ENCODE measurements at regions not wholly inside any gene's neighbourhood (a gene's known extent, or its start where the extent isn't known, plus 50 kb on each side); places are given as distances from the start of the nearest gene placed in this dataset.

GRCh38 chr2:239778042-239778851, 246.9 kb downstream of the NDUFA10 start:
- no peak for DNase-seq (ENCODE audit: low read depth)

DNA sequence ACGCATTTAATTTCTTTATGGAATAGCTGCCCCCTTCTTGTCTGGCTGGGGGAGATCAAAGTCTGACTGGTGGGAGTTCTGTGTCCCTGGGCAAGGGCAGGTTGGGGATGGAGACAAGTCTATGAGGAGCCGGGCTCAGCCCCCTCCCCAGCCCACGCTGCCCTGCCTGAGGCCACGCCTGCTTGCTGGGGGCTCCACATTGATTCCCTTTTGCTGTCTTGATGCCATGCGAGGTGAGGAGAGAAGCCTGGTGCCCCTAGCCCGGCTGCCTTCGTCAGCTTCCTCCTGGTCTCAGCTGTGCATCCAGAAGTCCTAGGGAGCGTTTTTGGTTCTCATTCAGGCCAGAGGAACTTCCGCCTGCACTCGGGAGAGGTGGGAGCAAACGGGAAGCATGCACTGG, 247.9 kb downstream of the NDUFA10 start:
- no peak for DNase-seq (ENCODE audit: low read depth)

DNA sequence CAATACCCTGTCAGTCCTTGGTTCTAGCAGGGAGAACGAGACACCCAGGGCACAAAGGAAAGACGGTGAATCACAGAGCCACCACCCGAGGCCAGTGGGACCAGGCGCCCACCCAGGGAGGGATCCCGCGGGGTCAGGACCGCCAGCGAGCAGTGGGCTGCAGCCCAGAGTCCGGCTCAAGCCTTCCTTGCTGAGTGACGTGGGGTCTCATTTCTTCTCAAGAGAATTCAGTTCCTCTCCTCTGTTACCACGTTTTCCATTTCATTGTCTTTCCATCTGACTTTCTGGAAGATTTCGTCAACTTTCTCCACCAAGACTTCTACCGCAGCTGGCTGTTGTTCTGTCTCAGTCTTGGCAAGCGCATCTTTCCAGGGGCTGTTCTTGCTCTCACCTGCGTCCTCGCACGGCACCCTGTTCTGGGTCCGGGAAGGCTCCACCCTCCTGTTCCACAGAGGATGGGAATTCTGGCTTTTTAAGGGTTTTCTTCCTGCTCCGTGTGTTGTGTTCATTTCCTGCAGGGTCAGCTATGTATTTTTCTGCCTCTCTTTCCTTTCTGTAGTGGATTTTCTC, 248.6 kb downstream of the NDUFA10 start:
- DNase-seq (ENCODE audit: low read depth) = no peak

DNA sequence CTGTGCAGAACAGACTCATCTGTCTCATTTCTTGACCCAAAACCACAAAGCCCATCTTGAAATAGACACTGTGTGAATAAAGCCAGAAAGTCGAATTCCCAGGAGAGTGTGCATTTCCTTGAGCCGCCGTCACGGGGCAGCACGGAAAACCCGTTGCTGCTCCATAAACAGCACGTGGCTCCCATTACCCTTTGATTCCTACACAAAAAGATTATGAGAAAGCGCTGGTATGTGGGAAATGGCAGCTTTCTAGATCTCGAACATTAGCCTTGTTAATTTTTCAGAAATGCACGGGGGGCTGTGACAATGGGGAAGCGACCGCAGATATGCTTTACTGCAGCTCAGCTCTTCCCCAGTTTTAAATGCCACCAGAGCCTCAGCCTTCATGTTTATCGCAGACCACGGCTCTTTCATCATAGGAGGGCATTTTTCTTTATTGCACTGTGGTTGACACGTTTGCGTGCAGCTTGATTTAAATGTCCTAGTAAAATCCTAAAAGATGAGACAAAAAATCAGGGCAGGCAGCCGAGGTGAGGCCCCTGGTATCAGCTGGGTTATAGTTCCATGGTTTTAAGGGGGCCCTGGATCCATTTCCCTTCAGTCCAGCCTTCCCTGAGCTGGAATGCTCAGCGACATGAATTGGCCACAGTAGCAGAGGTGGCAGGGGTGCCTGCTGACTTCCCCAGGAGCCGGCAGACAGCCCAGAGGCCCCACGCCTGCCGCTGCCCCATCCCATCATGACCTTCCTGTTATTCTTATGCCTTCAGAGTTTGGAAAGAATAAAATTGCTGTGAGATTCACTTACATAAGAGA, 249.3 kb downstream of the NDUFA10 start:
- DNase-seq (ENCODE audit: low read depth) = no peak

- DNase-seq (ENCODE audit: low read depth) = no peak
Observed at GRCh38 chr2:239774933-239775622, 250.1 kb downstream of the NDUFA10 start.

GRCh38 chr2:239774142-239774462, 251.0 kb downstream of the NDUFA10 start:
- no peak for DNase-seq (ENCODE audit: low read depth)

DNA sequence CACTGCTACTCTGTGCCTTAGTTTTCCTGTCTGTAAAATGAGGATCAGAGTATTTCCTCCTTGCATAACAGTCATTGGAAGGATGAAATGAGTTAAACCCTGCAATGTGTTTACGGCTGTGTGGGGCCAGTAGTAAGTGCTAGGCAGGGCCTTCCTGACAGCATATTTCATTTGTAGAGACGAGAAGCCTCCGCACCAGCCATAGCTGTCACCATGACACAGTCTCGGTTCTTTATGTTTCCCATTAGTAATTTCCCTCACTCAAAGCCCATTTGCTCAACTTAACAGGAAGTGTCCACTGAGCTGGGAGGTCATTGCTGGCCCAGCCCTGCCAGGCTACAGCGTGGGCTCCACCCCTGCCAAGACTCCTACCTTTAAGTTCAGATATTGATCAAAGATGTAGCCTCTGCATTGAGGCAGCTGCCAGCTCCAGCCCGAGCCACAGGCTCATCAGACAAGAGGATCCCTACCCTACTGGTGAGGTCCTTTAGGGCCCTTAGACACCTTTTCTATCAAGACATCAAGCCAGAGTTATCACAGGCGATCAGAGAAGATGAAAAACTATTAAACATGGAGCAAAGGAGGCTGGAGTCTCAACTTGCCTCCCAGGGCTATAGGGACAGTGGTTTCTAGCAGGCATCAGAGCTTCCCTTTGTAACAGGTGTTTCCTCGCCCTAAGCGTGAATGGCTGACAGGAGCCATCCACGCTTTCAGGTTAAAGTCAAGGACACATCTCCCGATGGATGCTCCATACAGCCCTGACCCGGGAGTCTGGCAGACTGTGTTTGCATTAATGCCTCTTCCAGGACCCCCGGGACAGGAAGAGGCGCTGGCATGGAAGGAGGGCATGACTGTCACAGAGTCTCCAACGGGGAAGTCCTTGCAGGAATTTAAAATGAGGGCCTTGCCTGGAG, 251.7 kb downstream of the NDUFA10 start:
- no peak for DNase-seq (ENCODE audit: low read depth)

DNA sequence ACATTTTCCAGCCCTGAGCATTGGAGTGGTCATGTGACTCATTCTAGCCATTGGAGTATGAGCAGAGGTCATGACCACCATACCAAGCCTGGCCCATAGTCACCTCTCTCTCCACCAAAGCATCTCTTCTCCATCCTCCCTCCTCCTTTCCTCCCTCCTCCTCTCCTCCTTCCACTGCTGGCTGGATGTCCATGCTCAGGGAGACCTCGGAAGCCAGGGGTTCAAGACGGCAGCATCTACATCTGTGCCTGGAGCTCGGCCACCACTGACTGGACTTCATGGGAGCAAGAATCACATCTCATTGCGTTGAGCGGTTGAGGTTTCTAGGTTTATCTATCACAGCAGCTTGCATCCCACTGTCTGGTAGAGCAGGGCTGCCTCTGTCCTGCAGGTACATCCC, 252.4 kb downstream of the NDUFA10 start:
- no peak for DNase-seq (ENCODE audit: low read depth)

DNA sequence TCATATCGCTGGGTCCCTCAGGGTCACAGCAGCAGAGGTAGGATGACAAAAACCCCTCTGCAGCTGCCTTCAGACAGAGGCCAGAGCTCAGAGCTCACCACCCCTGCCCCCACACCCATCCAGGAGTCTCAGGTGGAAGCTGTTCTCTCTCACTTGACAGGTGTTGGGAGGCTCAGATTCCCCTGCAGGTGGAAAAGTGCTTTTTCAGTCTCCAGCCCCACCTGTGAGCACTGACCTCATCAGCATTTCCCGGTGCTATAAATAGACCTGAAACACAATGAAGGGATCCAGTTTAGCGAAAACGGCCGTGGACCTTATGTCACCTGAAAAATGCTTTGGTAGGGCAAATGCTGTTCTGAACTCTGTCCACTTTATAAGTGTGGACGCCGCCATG, 254.9 kb downstream of the NDUFA10 start:
- DNase-seq (ENCODE audit: low read depth) = no peak

- no peak for DNase-seq (ENCODE audit: low read depth)
Observed at GRCh38 chr2:239769554-239770245, 255.4 kb downstream of the NDUFA10 start.

DNA sequence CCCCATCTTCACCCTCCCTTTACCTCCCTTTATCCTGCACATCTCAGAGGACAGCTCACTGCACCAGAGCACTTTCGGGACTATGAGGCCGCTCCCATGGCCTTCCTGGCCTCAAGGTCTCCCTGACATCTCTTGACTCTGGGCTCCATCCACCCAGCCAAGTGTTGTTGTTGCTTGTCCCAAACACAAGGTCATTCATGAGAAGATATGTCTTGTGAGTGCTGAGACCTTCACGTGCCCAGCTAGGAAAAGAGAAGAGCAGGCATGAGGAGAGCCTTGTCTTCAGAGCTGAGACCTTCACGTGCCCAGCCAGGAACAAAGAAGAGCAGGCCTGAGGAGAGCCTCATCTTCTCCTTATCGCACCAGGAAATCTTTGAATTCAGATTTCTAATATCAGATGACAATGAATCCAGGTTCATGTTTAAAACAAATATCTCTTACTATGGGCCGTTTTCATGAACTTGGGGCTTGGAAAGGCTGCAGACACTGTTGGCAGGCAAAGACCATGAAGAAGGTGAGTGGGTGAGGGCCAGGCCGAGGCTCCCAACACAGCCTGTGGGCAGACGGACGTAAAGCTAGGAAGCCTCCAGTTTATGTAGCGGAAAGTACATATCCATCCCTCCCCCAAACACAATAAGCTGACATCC, 256.1 kb downstream of the NDUFA10 start:
- no peak for DNase-seq (ENCODE audit: low read depth)

DNA sequence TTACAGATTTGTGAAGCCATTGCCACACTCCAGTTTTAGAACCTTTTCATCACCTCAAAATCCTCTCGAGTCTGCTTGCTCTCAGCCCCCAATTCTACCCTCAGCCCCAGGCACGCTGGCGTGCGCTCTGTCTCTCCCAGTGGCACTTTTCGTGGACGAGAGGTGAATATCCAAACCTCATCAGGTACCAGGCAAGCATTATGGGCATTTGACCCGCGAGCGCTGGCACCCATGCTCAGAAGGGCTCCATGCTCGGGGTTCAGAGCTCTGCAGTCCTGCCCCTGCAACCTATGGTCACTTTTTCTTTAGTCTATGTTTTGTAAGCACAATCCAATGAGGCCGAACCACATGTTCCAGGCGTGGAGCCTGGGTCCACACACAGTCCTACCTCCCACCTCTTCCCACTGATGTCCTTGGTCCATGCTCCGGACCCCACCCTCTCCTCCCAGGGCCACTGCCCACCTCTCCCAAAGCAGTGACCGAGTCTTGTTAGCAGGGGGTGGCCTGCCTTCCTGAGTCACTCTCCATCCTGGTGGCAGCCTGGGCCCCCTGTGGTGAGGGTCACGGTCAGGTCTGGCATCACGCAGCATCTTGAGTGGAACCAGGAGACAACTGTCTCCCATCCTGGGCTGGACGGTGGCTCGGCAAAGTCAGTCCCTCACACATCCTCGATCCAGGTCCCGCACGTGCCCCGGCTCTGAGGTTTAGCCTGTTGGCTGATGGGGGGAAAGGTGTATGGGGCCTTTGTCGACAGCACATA, 256.9 kb downstream of the NDUFA10 start:
- no peak for DNase-seq (ENCODE audit: low read depth)

GRCh38 chr2:239767021-239767905, 257.9 kb downstream of the NDUFA10 start:
- no peak for DNase-seq (ENCODE audit: low read depth)

- DNase-seq (ENCODE audit: low read depth) = no peak
Observed at GRCh38 chr2:239765911-239766310, 259.2 kb downstream of the NDUFA10 start.

GRCh38 chr2:239765076-239765845, 259.9 kb downstream of the NDUFA10 start:
- DNase-seq (ENCODE audit: low read depth) = no peak

GRCh38 chr2:239763433-239764097, 261.6 kb downstream of the NDUFA10 start:
- DNase-seq (ENCODE audit: low read depth) = no peak

GRCh38 chr2:239762655-239763269, 262.4 kb downstream of the NDUFA10 start:
- DNase-seq (ENCODE audit: low read depth) = no peak
